ENCODE measurements at regions not wholly inside any gene's neighbourhood (a gene's known extent, or its start where the extent isn't known, plus 50 kb on each side); places are given as distances from the start of the nearest gene placed in this dataset.

DNA sequence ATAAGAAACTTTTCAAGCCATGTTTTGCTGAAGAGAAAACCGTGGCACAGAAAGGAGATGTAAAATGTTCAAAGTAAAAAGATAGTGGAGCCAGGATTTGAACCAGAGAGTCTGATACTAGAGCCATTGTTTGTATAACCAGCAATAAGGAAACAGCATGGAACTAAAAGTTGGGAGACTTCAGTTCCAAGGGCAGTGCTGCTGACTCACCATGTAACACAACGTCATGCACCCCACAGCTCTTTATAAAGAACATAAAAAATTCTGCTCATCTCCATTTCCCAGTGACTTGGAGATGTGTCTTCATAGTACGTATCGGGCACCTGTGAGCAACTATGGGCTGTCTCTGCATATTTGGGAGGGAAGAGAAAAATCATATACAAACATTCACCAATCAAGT is 353.0 kb upstream of the PIK3C3 start:
- TF ChIP-seq POLR2AphosphoS5 (IDR thresholded peaks at IDR 0.05) (no peak), CTCF (IDR thresholded peaks at IDR 0.05) (no peak), EP300 (IDR thresholded peaks at IDR 0.05) (no peak), POLR2A (IDR thresholded peaks at IDR 0.05) (no peak)
